ENCODE measurements at regions not wholly inside any gene's neighbourhood (a gene's known extent, or its start where the extent isn't known, plus 50 kb on each side); places are given as distances from the start of the nearest gene placed in this dataset.
"Not testable (repeated sequence)": the region's sequence is repeated elsewhere in the genome, so short reads cannot be mapped to it uniquely, and the experiment has no call there.

GRCh38 chr13:40371531-40372125, 294.8 kb downstream of the FOXO1 start:
- DNase-seq (ENCODE audit: low read depth in 3 of 3, low spot score in 2 of 3) = no peak

GRCh38 chr13:40373608-40374007, 292.8 kb downstream of the FOXO1 start:
- not testable (repeated sequence) for DNase-seq (ENCODE audit: low read depth in 3 of 3, low spot score in 2 of 3)

- DNase-seq (ENCODE audit: low read depth in 3 of 3, low spot score in 2 of 3) = no peak
Observed at GRCh38 chr13:40375489-40376171, 290.8 kb downstream of the FOXO1 start.

GRCh38 chr13:40376296-40376849, 290.1 kb downstream of the FOXO1 start:
- no peak for DNase-seq (ENCODE audit: low read depth in 3 of 3, low spot score in 2 of 3)

GRCh38 chr13:40376867-40377535, 289.4 kb downstream of the FOXO1 start:
- no peak for DNase-seq (ENCODE audit: low read depth in 3 of 3, low spot score in 2 of 3)

- no peak for DNase-seq (ENCODE audit: low read depth in 3 of 3, low spot score in 2 of 3)
Observed at GRCh38 chr13:40377783-40378182, 288.7 kb downstream of the FOXO1 start.

- DNase-seq (ENCODE audit: low read depth in 3 of 3, low spot score in 2 of 3) = no peak
Observed at GRCh38 chr13:40379196-40379595, 287.2 kb downstream of the FOXO1 start.

- no peak for DNase-seq (ENCODE audit: low read depth in 3 of 3, low spot score in 2 of 3)
Observed at GRCh38 chr13:40379794-40380578, 286.5 kb downstream of the FOXO1 start.

- DNase-seq (ENCODE audit: low read depth in 3 of 3, low spot score in 2 of 3) = no peak
Observed at GRCh38 chr13:40381935-40382764, 284.3 kb downstream of the FOXO1 start.

- DNase-seq (ENCODE audit: low read depth in 3 of 3, low spot score in 2 of 3) = no peak
Observed at GRCh38 chr13:40383132-40383531, 283.3 kb downstream of the FOXO1 start.

GRCh38 chr13:40383885-40384284, 282.6 kb downstream of the FOXO1 start:
- no peak for DNase-seq (ENCODE audit: low read depth in 3 of 3, low spot score in 2 of 3)

- DNase-seq (ENCODE audit: low read depth in 3 of 3, low spot score in 2 of 3) = no peak
Observed at GRCh38 chr13:40384976-40385857, 281.2 kb downstream of the FOXO1 start.

GRCh38 chr13:40385858-40386180, 280.6 kb downstream of the FOXO1 start:
- DNase-seq (ENCODE audit: low read depth in 3 of 3, low spot score in 2 of 3) = no peak

- DNase-seq (ENCODE audit: low read depth in 3 of 3, low spot score in 2 of 3) = no peak
Observed at GRCh38 chr13:40386586-40386985, 279.9 kb downstream of the FOXO1 start.

- no peak for DNase-seq (ENCODE audit: low read depth in 3 of 3, low spot score in 2 of 3)
Observed at GRCh38 chr13:40387775-40388174, 278.7 kb downstream of the FOXO1 start.

GRCh38 chr13:40388617-40389016, 277.8 kb downstream of the FOXO1 start:
- no peak for DNase-seq (ENCODE audit: low read depth in 3 of 3, low spot score in 2 of 3)

GRCh38 chr13:40389081-40389641, 277.3 kb downstream of the FOXO1 start:
- no peak for DNase-seq (ENCODE audit: low read depth in 3 of 3, low spot score in 2 of 3)

GRCh38 chr13:40390401-40390916, 276.0 kb downstream of the FOXO1 start:
- DNase-seq (ENCODE audit: low read depth in 3 of 3, low spot score in 2 of 3) = no peak

- no peak for DNase-seq (ENCODE audit: low read depth in 3 of 3, low spot score in 2 of 3)
Observed at GRCh38 chr13:40391788-40392187, 274.7 kb downstream of the FOXO1 start.
